COR-L47 (cell line): ENCODE measurements at regions not wholly inside any gene's neighbourhood (a gene's known extent, or its start where the extent isn't known, plus 50 kb on each side); places are given as distances from the start of the nearest gene placed in this dataset.
"Not testable (repeated sequence)": the region's sequence is repeated elsewhere in the genome, so short reads cannot be mapped to it uniquely, and the experiment has no call there.

Experiments used
- DNase-seq: peaks from one replicate; lab custom pipeline; 2025; lab: John Stamatoyannopoulos, UW

DNA sequence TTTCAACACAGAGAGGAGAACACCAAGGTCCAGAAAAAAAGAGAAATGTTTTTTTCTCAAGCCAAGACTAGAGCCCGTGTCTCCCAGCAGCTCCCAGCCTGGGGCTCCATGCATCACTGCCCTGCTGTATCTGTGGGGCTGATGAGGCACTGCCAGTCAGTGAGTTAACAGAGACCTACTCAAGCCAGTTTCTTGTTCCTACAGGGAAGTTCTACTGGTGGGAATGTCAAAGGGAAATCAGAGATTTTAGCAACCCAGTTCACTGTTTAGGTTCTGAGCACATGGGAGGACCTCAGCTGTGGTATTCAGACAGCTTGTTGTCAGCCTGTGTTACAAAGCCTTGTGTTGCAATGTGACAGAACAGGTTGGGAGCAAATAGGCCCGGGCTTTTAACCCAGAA, 234.3 kb downstream of the TLE3 start:
- no peak for DNase-seq

DNA sequence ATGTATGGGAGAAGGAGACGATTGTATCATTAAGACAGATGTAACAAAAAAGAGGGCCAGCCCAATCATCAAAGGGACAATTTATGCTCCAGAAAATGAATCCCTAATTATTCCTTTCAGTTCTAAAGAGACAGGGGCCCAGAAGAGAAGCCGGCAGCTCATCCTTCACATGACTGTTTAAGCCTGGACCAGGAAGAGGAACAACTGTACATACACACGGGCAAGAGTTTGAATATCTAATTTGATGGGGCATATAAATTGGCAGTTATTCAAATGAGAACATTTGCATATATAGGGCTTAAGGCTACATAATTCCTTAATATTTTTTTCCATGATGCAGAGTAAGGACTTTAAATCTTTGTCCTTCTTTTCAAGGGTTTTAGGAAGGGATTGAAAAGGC, 232.3 kb downstream of the TLE3 start:
- DNase-seq = no peak

DNA sequence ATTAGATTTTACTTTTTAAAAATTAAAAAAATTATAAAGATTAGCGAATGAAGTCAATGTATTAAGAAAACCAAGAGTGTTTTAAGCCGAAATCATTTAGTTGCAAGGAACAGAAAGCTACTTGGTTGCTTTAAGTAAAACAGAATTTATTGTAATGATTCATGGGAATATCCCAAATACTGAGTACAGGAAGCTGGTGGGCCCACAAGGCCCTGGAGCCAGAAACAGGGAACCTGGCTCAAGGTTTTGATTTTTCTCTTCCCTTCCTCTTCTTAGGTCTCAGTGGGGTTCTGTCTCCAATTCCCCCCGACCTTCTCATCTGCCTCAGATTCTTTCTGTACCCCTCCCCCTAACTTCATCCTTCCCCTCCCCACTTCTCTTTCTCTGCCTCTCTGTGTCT, 229.0 kb downstream of the TLE3 start:
- no peak for DNase-seq

DNA sequence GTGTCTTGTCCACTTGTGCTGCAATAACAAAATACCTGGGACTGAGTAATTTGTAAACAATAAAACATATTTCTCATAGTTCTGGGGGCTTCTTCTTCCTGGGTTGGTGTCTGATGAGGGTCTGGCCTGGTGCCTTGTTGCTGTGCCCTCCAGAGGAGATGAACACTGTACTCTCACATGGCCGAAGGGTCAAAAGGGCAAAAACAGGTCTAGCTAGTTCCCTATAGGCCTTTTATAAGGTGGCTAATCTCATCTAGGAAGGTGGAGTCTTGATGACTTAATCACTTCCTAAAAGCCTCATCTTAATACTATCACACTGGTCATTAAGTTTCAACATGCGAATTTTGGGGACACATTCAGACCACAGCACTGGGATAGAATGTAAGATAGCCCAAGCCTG, 228.4 kb downstream of the TLE3 start:
- no peak for DNase-seq

DNA sequence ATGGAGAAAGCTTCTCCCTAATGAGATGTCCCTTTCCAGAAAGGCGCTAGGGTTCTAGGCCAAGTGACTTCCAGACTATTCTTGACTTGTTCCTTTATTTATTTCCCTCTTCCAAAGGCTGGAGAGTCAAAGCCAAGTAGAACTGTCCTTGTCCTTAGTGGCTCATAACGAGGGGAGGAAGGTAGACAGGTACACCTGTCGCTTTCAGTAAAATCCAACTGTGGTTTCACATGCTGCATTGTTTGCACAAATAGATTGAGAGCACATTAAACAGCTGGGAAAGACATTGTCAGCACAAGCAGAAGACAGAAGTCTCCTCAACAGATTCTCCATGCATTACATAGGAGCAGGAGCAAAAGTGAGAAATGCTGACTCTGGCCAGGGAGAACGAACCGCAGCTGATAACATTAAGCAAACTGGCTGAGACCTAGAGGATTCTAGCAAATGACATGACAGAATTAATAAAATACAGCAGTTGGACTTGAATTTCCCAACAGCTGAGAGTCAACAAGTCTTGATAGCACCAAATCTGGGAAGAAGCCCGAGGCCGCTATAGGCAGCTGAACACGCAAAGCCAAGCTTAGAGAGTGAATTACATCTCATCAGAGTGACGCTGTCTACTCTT, 227.7 kb downstream of the TLE3 start:
- no peak for DNase-seq

DNA sequence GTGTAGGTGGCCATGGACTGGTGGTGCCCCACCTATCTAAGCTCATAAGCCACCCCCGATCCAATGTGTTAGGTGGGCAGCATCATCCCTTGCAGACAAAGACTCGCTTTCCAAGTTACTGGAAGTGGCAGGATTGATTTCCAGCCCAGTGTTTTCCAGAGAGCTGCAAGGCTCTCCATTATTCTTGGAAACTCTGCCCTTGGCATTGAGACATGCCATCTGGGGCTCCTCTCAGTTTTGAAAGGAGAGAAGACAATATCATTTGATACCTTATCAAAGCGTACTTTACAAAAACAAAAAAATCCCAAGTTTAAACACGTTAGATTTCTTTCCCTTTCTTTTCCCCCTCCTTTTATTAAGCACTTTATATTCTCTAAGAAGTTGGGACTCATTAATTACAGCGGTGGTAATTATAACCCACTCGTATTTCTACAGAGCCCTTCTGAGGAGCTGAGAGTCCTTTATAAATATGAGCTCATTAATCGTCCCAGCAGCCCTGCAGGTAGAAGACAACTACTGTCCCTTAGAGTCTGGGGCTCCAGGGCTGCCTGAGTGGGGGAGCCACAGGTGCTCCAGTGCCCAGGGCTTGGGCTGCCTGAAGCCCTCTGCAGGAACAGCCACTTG, 226.1 kb downstream of the TLE3 start:
- DNase-seq = no peak

DNA sequence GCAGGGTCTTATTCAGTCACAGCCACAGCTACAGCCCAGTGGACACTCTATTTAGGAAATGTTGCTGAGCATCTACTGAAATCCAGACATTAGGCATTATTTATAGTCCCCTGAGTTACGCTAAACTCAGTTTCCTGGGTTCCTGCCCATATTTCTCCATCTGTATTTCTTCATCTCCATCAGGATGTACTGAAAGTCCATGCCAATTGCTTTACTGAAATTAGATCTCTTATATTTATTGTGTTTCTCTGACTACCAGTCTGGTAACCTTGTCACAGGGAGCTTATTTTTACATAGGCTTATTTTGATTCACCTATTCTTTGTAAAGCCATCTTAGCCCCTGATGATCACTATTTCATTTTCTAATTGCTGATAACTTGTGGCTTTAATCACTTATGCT, 223.9 kb downstream of the TLE3 start:
- DNase-seq = no peak

DNA sequence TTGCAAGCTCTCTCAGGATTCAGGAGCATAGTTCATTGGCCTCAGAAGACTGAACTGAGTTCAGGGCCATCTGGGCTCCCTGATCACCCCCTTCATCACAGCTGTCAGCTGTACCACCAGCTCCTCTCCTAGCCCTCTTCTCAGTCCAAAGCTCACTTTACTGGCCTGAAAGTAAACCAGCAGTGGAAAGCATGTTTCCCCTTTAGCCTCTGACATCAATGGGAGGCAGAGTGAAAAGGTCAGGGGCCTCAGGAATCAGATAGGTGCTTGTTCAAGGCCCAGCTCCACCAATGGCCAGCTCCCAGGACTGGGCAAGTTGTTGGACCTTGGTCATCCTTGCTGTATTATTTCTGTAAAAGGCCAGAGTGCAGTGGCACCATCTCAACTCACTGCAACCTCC, 223.4 kb downstream of the TLE3 start:
- no peak for DNase-seq

DNA sequence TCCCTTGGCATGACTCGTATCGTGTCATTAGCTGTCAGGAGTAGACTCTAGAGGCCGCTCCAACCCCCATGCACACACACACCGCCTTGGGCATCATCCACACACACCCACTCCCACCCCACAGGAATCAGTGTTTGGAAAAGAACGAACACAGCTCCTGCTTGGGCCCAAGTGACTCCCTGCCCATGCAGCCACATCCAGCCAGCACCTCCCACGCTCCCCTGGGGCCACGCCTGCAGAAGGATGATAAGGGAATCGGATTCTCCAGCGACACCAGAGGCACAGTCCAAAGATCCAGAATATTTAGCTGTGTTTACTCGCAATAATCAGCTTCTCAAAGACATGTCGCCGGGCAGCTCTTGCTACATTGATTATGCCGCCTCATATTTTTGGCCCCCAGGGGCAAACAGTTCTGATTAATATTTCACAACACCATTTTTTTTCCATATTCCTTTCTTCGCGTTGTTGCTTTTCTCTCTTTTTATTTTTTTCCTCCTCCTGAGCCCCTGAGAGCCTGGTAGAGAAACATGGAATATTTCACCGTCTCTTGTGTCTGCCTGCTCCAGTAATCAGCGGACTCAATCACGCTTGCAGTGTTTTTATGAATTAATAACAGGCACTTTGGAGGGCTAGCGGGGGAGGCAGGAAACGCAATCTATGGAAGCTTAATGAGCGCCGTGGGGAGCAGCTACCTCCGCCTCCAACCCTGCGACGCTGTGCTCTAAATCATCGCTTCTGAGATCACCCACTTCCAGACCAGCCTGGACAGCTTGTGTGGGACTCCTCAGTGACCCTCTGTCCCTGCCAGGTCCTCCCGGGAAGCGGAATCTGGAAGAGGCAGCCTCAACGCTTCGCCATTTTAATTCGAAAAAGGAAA, 221.4 kb downstream of the TLE3 start:
- no peak for DNase-seq

DNA sequence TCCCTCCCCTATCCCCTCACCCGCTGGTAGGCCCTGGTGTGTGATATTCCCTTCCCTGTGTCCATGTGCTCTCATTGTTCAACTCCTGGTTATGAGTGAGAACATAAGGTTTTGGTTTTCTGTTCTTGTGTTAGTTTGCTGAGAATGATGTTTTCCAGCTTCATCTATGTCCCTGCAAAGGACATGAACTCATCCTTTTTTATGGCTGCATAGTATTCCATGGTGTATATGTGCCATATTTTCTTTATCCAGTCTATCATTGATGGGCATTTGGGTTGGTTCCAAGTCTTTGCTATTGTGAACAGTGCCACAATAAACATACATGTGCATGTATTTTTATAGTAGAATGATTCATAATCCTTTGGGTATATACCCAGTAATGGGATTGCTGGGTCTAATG, 217.8 kb downstream of the TLE3 start:
- DNase-seq = not testable (repeated sequence)

DNA sequence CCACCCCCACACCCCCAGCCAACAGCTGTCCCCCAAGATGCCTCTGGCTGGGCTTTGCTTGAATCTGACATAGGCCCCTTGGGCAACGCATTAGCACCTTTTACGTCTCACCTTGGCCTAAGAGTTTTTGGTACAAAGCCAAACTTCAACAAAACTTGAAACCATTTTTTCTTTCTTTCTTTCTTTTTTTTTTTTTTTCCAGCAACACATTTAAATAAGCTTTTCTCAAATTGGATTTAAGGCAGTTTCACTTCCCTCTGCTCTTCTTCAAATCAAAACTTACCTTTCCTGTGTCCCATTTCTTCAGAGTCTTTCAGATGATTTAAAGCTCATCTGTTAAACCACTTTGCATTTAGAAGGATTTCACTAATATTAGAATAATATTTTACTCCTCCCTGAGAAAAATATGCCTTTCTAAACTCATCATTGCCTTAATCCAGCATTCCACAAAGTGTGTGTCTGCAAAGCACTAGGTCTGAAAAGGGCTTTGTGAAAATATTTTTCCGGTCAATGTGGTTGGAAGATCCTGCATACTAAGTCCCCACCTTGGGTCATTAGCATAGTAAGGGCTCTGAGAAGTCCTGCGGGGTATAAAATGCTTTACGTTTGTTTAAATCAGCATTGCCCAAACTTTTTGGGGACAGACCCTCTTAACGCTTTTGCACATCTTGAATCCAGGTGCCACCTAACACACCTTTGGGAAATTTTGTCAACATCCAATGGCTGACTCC, 217.0 kb downstream of the TLE3 start:
- no peak for DNase-seq

DNA sequence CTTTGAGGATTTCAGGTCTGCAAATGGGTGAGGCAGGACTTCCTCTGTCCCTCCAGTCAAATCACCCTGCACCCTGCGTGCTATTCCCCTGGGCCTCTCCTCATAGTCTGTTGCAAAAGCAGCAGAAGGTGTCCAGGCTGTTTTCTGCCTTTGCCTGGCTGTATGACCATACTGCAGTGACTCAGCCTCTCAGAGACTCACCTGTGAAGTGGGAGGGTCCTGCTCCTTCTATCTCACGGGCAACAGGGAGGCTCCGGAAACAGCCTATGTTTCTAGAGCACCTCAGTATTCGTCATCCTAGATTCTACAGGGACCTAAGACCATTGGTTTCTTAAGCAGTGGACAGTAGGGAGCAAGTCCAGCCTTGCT, 216.4 kb downstream of the TLE3 start:
- no peak for DNase-seq

DNA sequence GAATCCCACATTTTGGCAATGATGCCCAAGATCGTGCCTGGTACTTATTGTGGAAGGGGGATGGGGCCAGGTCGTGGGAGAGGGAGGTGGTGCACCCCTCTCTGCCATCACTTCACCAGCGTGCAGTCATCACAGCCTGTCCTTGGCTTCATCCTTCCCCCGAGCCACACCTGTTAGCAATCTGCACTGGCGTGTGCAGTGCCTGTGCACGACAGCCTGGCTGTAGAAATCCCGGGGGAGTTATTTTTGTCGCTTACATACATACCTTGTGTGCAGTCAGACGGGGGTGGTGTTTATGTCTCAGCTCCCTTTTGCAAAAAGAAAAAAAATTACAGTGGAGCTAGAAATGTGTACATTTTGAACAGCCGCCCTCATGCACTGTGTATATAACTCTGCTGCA, 216.0 kb downstream of the TLE3 start:
- no peak for DNase-seq

DNA sequence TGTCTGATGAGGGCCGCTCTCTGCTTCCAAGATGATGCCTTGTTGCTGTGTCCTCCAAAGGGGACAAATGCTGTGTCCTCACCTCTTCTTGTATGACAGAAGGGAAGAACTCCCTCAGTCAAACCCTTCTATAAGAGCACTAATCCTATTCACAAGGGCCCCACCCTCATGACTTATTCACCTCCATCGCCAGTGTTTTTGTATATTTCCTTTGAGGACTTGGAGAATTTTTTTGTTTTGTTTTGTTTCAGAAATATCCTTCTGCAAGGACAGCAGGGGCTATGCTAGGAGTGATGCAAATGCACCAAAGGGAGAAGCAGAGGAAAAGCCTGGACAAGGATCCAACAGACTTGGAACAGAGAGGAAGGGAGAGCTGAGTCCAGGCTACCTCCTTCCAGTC, 214.4 kb downstream of the TLE3 start:
- DNase-seq = no peak

DNA sequence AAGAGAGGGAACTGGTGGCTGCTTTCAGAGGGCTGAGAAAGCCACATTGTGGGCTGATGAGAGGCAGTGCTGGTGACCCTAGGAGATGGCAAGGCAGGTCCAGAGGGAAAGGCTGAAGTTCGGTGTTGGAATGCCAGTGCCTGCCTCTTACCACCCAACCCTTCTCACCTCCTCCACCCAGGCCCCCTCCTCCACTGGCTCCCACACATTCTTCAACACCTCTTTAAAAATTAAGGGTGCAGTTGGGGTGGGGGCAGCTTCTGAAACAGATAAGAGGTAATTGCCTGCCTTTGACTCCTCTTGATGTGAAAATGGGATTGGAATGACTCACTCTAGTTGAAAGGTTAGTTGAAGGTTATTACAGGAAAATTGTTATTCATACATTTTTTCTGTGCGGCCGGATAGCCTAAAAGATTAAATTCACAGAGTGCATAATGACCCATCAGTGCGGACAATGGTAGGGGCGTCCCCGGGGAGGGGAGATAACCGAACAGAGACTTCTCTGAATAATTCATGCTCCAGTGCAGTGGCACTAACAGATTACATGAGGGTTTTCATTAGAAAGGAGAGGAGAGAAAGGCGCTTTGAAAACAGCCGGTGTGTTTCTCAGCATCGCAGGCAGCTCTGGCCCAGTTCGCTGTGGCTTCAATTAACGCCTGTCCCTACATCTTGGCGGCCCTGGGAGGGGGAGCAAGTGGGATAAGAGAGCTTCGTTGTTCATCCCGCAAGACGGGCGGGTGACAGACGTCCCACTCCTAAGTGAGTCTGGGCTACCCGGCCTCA, 212.4 kb downstream of the TLE3 start:
- DNase-seq = no peak

DNA sequence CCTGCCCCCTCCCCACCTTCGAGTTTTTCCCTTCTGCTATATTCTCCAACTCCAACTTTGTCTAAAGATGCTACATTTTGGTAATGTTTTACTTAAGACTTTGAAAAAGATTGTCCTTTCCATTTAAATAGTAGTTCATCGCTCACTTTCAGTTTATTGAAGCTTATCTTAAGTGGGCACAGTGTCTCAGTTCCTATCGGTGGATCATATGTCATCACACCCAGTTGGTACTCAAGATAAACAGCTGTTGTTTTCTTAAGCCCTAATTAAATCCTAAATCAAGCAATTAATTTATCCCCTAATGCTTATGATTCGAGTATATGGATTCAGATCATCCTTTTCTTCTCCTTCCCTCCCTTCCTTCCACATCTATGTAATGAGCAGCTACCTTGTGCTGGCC, 210.7 kb downstream of the TLE3 start:
- no peak for DNase-seq

DNA sequence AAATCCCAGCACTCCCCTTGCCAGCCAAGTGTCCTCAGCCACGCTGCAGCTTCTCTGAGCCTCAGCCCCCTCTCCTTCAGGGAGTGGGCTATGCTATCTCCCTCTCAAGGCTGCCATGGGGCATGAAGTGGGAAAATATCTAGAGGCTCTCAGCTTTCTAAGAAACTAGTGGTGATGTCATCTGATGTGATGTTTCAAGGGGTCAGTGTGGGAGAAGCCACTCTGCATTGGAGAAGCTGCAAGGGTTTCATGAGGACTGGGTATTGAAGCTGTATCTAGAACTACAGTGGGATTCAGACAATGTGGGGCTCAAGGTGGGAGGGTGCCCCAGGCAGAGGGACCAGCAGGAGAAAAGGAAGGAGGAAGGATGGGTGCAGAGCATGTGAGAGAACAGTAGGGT, 210.2 kb downstream of the TLE3 start:
- DNase-seq = no peak

DNA sequence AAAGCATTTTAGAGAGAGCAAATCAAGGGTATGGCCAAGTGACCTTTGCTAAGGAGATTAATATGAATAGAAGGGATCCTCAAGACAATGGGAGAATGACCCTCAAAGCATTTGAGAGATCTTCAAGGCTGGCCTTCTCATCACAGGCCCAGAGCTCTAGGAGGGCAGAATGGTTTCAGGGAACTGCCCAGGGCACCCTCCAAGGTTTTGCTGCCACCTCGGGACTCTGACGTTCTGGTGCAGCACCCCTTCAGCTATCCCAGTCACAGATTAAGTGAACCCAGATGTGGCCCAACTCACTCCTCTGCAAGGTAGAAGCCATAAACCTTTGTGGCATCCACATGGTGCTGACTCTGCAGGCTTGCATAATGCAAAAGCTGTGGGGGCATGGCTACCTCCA, 209.3 kb downstream of the TLE3 start:
- DNase-seq = no peak

DNA sequence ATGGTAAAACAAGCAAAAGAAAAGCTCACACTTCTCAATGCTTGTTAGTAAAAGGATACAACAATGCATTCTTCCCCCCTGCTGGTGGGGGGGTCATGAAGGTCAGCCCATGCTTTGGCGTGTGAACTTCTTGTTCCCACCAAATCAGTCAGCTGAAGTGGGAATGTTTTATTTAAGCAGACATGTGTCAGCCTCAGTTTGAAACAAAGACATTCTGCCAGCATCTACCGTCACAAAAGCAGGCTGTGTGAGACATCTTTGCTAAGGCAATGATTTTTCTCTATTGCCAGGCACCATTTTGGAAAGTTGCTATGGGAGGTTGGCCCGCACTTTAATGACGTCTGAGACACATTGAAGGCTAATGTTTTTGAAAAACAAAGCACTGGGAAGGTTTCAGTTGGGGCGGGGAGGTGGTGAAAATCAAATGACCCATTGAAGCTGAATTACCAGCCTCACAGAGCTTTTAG, 206.6 kb downstream of the TLE3 start:
- DNase-seq = no peak

DNA sequence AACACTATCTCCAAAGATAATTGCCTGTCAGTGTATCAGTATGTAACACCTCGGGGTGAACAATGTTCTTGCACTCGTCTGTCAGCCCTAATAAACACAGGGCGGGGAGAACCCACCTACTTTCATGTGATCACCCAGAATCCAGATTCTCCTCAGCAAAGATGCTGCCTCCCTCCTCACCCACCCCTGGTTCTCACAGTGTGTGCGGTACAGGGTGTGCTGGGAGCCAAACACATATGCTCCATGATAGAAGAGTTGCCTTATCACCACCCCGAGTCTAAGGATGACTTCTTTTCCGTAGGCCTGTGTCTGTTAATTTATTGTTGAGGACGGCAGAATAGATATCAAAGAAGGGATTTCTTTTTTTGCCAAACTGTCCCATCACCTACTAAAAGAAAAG, 206.1 kb downstream of the TLE3 start:
- no peak for DNase-seq

DNA sequence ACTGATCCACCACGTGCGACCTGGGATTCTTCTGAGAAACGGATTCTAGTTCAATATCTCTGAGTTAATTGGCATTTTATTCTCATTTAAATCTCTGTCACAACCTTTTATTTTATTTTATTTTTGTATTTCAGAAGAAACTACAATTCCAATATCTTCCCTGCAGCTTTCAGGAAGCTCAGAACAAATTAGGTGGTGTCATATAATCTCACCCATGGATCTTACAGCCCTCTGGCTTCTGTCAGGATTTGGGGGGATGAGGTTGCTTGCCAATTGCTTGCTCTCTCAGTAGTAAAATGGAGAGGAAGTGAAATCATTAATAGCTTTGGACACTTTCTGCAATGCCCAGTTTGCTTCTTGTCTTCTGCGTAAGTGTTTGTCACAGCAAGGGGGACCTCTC, 205.4 kb downstream of the TLE3 start:
- DNase-seq = no peak

DNA sequence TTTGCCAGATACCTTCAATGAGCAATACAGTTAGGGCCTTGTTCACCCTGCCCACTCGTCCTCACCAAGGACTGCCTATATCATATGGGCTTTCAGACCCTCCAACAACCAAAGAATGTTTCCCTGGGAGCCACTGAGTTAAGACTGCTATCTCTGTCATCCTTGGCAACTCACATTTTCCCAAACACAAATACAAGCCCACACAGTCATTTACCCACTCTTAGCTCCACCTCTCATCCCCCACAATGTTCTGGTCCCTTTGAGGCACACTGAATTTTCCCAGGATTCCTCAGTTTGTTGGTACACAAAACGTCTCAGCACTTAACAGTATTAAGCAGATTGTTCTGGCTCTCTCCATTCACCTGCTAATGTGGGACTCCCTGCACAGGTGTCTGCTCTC, 204.6 kb downstream of the TLE3 start:
- DNase-seq = no peak
